ENCODE measurements at regions not wholly inside any gene's neighbourhood (a gene's known extent, or its start where the extent isn't known, plus 50 kb on each side); places are given as distances from the start of the nearest gene placed in this dataset.
"Not testable (repeated sequence)": the region's sequence is repeated elsewhere in the genome, so short reads cannot be mapped to it uniquely, and the experiment has no call there.

DNA sequence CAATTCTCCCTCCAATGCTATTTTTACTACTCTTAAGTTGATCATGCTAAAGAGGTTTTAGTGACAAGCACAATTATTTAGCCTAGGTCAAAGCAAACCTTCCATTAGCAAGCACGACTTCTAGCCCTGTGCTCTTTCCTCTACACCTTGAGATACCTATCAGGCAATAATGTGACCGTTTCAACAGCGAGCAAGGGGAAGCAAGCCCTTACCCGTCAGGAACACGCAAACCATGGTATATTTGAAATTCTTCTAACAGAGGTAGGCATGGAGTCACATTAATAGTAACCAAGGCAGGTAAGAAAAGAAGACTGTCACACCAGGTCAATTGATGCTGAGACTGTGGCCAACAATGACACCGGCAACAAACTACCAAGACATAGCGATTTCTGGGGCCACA lies 68.9 kb upstream of the VGLL4 start:
- H3K4me3 ChIP-seq (ENCODE audit: low read depth, low read length), result no peak overlapping the region
- TF ChIP-seq, protein P1, sequence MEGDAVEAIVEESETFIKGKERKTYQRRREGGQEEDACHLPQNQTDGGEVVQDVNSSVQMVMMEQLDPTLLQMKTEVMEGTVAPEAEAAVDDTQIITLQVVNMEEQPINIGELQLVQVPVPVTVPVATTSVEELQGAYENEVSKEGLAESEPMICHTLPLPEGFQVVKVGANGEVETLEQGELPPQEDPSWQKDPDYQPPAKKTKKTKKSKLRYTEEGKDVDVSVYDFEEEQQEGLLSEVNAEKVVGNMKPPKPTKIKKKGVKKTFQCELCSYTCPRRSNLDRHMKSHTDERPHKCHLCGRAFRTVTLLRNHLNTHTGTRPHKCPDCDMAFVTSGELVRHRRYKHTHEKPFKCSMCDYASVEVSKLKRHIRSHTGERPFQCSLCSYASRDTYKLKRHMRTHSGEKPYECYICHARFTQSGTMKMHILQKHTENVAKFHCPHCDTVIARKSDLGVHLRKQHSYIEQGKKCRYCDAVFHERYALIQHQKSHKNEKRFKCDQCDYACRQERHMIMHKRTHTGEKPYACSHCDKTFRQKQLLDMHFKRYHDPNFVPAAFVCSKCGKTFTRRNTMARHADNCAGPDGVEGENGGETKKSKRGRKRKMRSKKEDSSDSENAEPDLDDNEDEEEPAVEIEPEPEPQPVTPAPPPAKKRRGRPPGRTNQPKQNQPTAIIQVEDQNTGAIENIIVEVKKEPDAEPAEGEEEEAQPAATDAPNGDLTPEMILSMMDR (IDR thresholded peaks at IDR 0.05; ENCODE audit: low read depth, low read length, missing control alignments), result no peak
- no peak for DNase-seq (ENCODE audit: low read depth)

DNA sequence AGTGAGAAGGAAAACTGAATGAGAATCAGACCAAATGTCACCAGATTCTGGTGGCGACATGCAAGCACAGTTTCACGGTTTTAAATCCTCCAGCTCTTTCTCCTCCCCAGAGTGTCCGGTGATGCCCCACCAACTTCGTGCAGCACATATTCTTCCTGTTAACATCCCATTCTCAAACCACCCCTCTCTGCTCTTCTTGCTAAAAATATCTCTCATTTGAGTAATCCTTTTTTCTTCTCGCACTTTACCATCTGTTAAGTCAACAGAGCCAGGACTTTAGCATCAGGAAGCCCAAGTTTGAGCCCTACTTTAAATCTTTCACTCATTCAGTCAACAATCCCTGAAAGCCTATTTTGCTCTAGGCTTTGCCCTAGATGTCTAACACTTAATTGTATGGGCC lies 68.2 kb upstream of the VGLL4 start:
- H3K4me3 ChIP-seq (ENCODE audit: low read depth, low read length), result no peak overlapping the region
- TF ChIP-seq, protein P1 (IDR thresholded peaks at IDR 0.05; ENCODE audit: low read depth, low read length, missing control alignments), result no peak
- DNase-seq (ENCODE audit: low read depth), result no peak

DNA sequence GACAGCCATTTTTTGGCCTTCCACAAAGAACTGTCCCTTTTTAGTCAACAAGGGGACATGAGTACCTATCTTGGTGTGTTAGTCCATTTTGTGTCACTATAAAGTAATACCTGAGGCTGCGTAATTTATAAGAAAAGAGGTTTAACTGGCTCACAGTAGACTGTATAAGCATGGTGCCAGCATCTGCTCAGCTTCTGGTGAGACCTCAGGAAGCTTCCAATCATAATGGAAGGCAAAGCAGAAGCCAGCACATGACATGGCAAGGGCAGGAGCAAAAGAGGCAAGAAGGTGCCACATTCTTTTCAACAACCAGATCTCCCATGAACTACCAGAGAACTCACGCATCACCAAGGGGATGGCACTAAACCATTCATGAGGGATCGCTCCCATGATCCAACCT lies 66.1 kb upstream of the VGLL4 start:
- no peak overlapping the region for H3K4me3 ChIP-seq (ENCODE audit: low read depth, low read length)
- TF ChIP-seq, protein P1 (IDR thresholded peaks at IDR 0.05; ENCODE audit: low read depth, low read length, missing control alignments), result no peak
- no peak for DNase-seq (ENCODE audit: low read depth)

DNA sequence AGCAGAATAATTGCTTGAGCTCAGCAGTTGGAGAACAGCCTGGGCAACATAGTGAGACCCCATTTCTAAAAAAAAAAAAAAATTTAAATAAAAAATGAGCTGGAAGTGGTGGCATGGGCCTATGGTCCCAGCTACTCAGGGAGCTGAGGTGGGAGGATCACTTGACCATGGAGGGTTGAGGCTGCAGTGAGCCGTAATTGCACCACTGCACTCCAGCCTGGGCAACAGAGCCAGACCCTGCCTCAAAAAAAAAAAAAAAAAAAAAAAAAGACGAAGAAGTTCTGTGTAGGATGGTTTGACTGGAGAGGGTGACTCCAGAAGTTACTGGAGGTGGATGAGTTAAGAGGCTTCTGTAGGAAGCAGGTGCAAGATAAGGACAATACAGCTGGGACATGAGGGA lies 63.4 kb upstream of the VGLL4 start:
- not testable (repeated sequence) for H3K4me3 ChIP-seq (ENCODE audit: low read depth, low read length); DNase-seq (ENCODE audit: low read depth)

DNA sequence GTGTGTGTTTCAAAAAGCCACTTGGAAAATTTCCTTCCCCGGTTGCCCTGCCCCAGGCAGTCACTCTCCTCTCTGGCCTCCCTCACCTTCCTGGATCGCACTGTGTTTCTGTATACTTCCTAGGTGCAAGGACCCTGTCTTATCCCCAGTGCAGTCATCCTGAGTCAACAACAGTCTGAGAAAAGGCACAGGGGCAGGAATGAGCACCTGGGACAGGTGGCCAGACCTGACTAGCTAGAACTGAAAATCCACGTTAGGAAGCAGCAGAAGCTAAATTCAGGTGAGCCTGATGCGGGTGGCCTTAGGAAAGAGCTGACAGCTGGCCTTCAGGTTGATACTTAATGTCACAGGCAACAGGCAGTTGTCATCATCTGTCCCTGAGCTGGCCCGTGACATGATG lies 62.9 kb upstream of the VGLL4 start:
- TF ChIP-seq, protein P1 (IDR thresholded peaks at IDR 0.05; ENCODE audit: low read depth, low read length, missing control alignments), result no peak
- DNase-seq (ENCODE audit: low read depth), result no peak
- H3K4me3 ChIP-seq (ENCODE audit: low read depth, low read length), result no peak overlapping the region

DNA sequence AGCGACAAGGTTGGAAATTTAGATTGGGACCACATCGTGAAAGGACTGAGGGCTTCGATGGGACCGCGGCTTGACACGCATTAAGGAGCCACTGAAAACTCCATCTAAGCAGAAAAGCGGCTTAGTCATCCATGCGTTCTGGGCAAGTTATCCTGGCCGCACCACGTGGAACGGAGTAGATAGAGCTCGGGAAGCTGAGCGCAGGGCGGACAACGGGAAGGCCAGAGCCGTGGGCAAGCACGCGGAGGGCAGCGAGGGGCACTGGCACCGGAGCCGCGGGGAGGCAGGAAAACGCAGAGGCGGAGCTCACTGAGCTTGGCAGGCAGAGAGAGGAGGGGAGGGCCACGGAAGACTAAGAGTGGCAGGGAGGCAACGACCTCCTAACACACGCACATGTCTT lies 61.3 kb upstream of the VGLL4 start:
- no peak for DNase-seq (ENCODE audit: low read depth)
- H3K4me3 ChIP-seq (ENCODE audit: low read depth, low read length), result no peak overlapping the region
- TF ChIP-seq, protein P1 (IDR thresholded peaks at IDR 0.05; ENCODE audit: low read depth, low read length, missing control alignments), result no peak

DNA sequence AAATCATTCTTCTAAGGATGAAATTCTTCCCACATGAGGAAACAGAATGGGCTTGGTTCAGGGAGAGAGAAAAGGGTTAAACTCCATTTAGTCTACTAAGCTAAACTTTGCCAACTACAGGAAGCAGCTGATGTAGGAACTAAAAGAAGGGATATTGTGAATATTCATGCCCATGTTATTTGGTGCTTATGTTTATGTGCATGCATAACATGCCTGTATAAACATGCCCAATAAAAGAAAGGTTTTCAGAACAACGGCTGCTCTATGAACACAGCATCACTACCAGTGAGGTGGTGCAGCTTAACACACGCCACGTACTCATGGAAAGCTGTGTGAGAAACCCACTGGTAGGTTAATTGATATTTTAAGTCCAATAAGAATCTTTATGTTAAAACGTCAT lies 59.4 kb upstream of the VGLL4 start:
- DNase-seq (ENCODE audit: low read depth), result no peak
- TF ChIP-seq, protein P1 (IDR thresholded peaks at IDR 0.05; ENCODE audit: low read depth, low read length, missing control alignments), result no peak
- no peak overlapping the region for H3K4me3 ChIP-seq (ENCODE audit: low read depth, low read length)

DNA sequence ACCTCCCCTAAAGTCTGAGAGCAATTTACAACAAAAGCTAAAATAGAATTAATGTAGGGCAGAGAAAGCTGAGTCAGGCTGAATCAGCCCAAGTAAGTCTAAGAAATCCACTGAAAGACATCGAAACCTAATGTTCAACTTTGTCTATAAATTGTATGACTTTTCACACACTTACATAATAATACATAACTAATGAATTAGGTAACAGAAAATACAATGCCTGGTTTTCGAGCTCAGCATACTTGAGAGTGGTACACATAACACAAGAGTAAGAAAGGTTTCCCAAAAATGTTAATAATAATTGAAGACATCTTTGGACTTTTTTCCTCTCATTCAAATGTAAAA lies 55.3 kb upstream of the VGLL4 start:
- H3K4me3 ChIP-seq (ENCODE audit: low read depth, low read length), result no peak overlapping the region
- TF ChIP-seq, protein P1 (IDR thresholded peaks at IDR 0.05; ENCODE audit: low read depth, low read length, missing control alignments), result no peak

More for the DNA sequence above, 55.3 kb upstream of the VGLL4 start:
- DNase-seq (ENCODE audit: low read depth), result no peak
